T-helper 17 cell (primary cell): ENCODE measurements at regions not wholly inside any gene's neighbourhood (a gene's known extent, or its start where the extent isn't known, plus 50 kb on each side); places are given as distances from the start of the nearest gene placed in this dataset.

Experiments used
- ATAC-seq: fragments of 150-1000 bp; cut with Tn5 transposase; 2 replicates; pipeline ENCODE4 v1.10.0; 2021; ENCODE audit warnings: mild to moderate bottlenecking, moderate library complexity
- DNase-seq, 3 donors: peaks; one replicate each; pipeline versions ENCODE4 v3.0.0 to v3.0.0-alpha.2; 2020 to 2021
- H3K9me3 ChIP-seq: one replicate; pipeline ENCODE4 v1.7.0; 2013; ENCODE audit warnings: low read length, mild to moderate bottlenecking; ENCODE audit not compliant: control insufficient read depth, poor library complexity, severe bottlenecking
- H3K27ac Mint-ChIP-seq: one replicate; pipeline ENCODE4 v1.8.0; 2022; ENCODE audit warnings: mild to moderate bottlenecking, moderate library complexity, mixed read lengths
- H3K27me3 Mint-ChIP-seq: one replicate; pipeline ENCODE4 v1.8.0; 2022; ENCODE audit warnings: mixed read lengths
- H3K36me3 Mint-ChIP-seq: one replicate; pipeline ENCODE4 v1.8.0; 2022; ENCODE audit warnings: low read depth, mixed read lengths
- H3K4me1 Mint-ChIP-seq: one replicate; pipeline ENCODE4 v1.8.0; 2022; ENCODE audit warnings: mild to moderate bottlenecking, mixed read lengths
- H3K4me3 Mint-ChIP-seq: one replicate; pipeline ENCODE4 v1.8.0; 2022; ENCODE audit warnings: mild to moderate bottlenecking, moderate library complexity, mixed read lengths

DNA sequence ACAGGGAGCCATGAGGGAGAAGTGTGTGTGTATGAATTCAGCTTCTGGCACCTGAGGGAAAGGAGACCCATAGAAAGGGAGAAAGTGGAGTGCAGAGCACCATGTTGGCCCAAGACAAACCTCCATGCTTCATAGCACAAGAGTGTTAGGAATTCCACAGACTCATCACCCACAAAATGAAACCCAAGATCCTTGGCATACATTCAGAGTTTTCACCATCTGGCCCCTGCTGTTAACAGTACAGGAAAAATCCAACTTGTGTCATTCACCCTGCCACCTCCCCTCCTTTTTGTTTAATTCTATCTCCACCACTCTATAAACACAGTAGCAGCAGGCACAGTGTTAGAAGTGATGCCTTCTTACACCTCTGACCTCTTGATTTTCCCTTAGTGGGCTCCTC, 60.0 kb upstream of the MNS1 start:
- Mint-ChIP-seq H3K4me3 (no peak overlapping the region), H3K36me3 (no peaks in the 10 kb centered on the region), H3K4me1 (no peaks in the 10 kb centered on the region), H3K27ac (no peak overlapping the region), H3K27me3 (peaks cover 10% of the 10 kb centered on the region)
- H3K9me3 ChIP-seq = no peaks in the 10 kb centered on the region
- DNase-seq (no peak), ATAC-seq (no peak)

DNA sequence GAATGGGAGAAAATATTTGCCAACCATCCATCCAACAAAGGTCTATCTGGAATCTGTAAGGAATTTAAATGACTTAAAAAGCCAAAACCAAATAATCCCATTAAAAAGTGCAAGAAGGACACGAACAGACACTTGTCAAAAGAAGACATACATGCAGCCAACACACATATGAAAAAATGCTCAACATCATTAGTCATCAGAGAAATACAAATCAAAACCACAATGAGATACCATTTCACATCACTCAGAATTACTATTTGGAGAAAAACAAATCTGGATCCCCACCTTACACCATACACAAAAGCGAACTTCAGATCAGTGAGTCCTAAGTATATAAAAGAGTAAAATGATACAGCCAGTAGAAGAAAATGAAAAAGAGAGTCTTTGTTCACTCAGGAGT, 58.6 kb upstream of the MNS1 start:
- no peaks in the 10 kb centered on the region for H3K4me1 Mint-ChIP-seq
- H3K4me3 Mint-ChIP-seq = no peak overlapping the region

DNA sequence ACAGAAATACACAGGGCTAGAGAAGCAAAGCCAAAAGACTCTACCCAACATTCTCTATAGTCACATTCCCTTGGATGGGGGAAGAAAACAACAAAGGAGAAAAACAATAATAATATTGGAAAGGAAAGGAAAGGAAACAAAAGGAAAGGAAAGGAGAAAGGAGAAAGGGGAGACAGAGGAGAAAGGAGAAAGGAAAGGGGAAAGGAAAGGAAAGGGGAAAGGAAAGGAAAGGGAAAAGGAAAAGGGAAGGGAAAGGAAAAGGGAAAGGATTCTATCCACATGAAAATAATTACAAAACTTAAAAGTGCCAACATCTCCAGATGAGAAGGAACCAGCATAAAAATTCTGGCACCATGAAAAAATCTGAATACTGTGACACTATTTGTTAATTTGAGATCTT, 54.1 kb upstream of the MNS1 start:
- H3K36me3 Mint-ChIP-seq = no peaks in the 10 kb centered on the region
- H3K4me3 Mint-ChIP-seq = no peak overlapping the region
- ATAC-seq (no peak), DNase-seq (no peak)
- H3K9me3 ChIP-seq = no peaks in the 10 kb centered on the region
- H3K27me3 Mint-ChIP-seq = no peaks in the 10 kb centered on the region
- no peaks in the 10 kb centered on the region for H3K4me1 Mint-ChIP-seq
- no peak overlapping the region for H3K27ac Mint-ChIP-seq

More for the DNA sequence above, 58.6 kb upstream of the MNS1 start:
- H3K27ac Mint-ChIP-seq = no peak overlapping the region
- H3K36me3 Mint-ChIP-seq = no peaks in the 10 kb centered on the region
- DNase-seq (no peak), ATAC-seq (no peak)
- peaks cover 10% of the 10 kb centered on the region for H3K27me3 Mint-ChIP-seq
- no peaks in the 10 kb centered on the region for H3K9me3 ChIP-seq
